CD14-positive monocyte (primary cell): ENCODE measurements at regions not wholly inside any gene's neighbourhood (a gene's known extent, or its start where the extent isn't known, plus 50 kb on each side); places are given as distances from the start of the nearest gene placed in this dataset.

Source experiments
- DNase-seq, 3 donors: peaks; one replicate each; pipeline ENCODE4 v3.0.0-alpha.2; 2011 to 2022
- H2AFZ ChIP-seq: 2 replicates; pipeline ENCODE4 v1.6.0; 2012; ENCODE audit warnings: mild to moderate bottlenecking, low read depth, low read length, inconsistent platforms; ENCODE audit not compliant: insufficient read depth, poor library complexity, severe bottlenecking
- H3K27ac ChIP-seq, 2 donors: 1 replicate in 1 of 2; 2 replicates in 1 of 2; pipeline ENCODE4 v1.5.1; 2012 to 2013; ENCODE audit warnings: low read length in 2 of 2, control low read depth in 1 of 2, inconsistent platforms in 1 of 2, low read depth in 1 of 2, mild to moderate bottlenecking in 1 of 2
- H3K27me3 ChIP-seq, 2 donors: one replicate each; pipeline versions ENCODE4 v1.6.0 to v1.6.1; 2011 to 2013; ENCODE audit warnings: low read length in 2 of 2; ENCODE audit not compliant: control insufficient read depth in 2 of 2, insufficient read depth in 2 of 2
- H3K36me3 ChIP-seq, 2 donors: replicated peaks in 1 of 2; 1 replicate in 1 of 2; 2 replicates in 1 of 2; pipeline versions ENCODE4 v1.5.1 to v1.6.1; 2012 to 2013; ENCODE audit warnings: low read length in 2 of 2, control low read depth in 1 of 2, inconsistent platforms in 1 of 2, mild to moderate bottlenecking in 1 of 2; ENCODE audit not compliant: insufficient read depth in 2 of 2, control insufficient read depth in 1 of 2
- H3K4me1 ChIP-seq, 2 donors: 1 replicate in 1 of 2; 2 replicates in 1 of 2; pipeline versions ENCODE4 v1.5.1 to v1.6.1; 2012 to 2013; ENCODE audit warnings: low read length in 2 of 2, control low read depth in 1 of 2, inconsistent platforms in 1 of 2, mild to moderate bottlenecking in 1 of 2, moderate library complexity in 1 of 2; ENCODE audit not compliant: insufficient read depth in 2 of 2, control insufficient read depth in 1 of 2
- H3K4me2 ChIP-seq: replicated peaks from 2 replicates; pipeline ENCODE3; 2012; ENCODE audit warnings: low read length, moderate library complexity, mild to moderate bottlenecking; ENCODE audit not compliant: poor library complexity, severe bottlenecking; ENCODE audit errors: extremely low read depth
- H3K4me3 ChIP-seq, 3 experiments: fragments of 200-600 bp in 1 of 3; sonication (generic) in 1 of 3; replicated peaks in 1 of 3; 1 replicate in 2 of 3; 2 replicates in 1 of 3; pipeline ENCODE4 v1.5.1; 2011 to 2013; ENCODE audit warnings: low read length in 3 of 3, mild to moderate bottlenecking in 3 of 3, control low read depth in 2 of 3, low read depth in 2 of 3, inconsistent platforms in 1 of 3, moderate library complexity in 1 of 3
- H3K79me2 ChIP-seq: 2 replicates; pipeline ENCODE4 v1.6.0; 2012; ENCODE audit warnings: mild to moderate bottlenecking, control low read depth, inconsistent platforms, low read length, moderate library complexity; ENCODE audit not compliant: insufficient read depth
- H3K9ac ChIP-seq: 2 replicates; pipeline ENCODE4 v1.6.0; 2017; ENCODE audit warnings: low read length, mild to moderate bottlenecking; ENCODE audit not compliant: insufficient read depth, poor library complexity, severe bottlenecking
- H3K9me3 ChIP-seq, 2 donors: replicated peaks in 1 of 2; 1 replicate in 1 of 2; 2 replicates in 1 of 2; pipeline versions ENCODE4 v1.5.1 to v1.6.1; 2012 to 2013; ENCODE audit warnings: low read length in 2 of 2, control low read depth in 1 of 2; ENCODE audit not compliant: control insufficient read depth in 1 of 2, insufficient read depth in 1 of 2
- H4K20me1 ChIP-seq: 2 replicates; pipeline ENCODE4 v1.6.0; 2012; ENCODE audit warnings: mild to moderate bottlenecking, low read length, control low read depth, moderate library complexity; ENCODE audit not compliant: insufficient read depth
- H3K27ac Mint-ChIP-seq, 7 donors: one replicate each; pipeline ENCODE4 v1.8.0; 2020; ENCODE audit warnings: mild to moderate bottlenecking in 7 of 7, mixed read lengths in 7 of 7, moderate library complexity in 6 of 7, inconsistent platforms in 2 of 7
- H3K27me3 Mint-ChIP-seq, 3 donors: one replicate each; pipeline ENCODE4 v1.8.0; 2021 to 2022; ENCODE audit warnings: low read depth in 3 of 3, mild to moderate bottlenecking in 3 of 3, mixed read lengths in 3 of 3, moderate library complexity in 3 of 3, inconsistent platforms in 1 of 3
- H3K36me3 Mint-ChIP-seq, 2 donors: one replicate each; pipeline ENCODE4 v1.8.0; 2020; ENCODE audit warnings: mixed read lengths in 2 of 2, inconsistent platforms in 1 of 2, mild to moderate bottlenecking in 1 of 2
- H3K4me1 Mint-ChIP-seq: one replicate; pipeline ENCODE4 v1.8.0; 2020; ENCODE audit warnings: mild to moderate bottlenecking, mixed read lengths
- H3K4me3 Mint-ChIP-seq, 2 donors: one replicate each; pipeline ENCODE4 v1.8.0; 2020; ENCODE audit warnings: mild to moderate bottlenecking in 2 of 2, mixed read lengths in 2 of 2, moderate library complexity in 1 of 2
- H3K9me3 Mint-ChIP-seq, 7 donors: one replicate each; pipeline ENCODE4 v1.8.0; 2020 to 2022; ENCODE audit warnings: mixed read lengths in 7 of 7, mild to moderate bottlenecking in 6 of 7, moderate library complexity in 6 of 7, inconsistent platforms in 2 of 7
- CTCF ChIP-seq: fragments of 200-600 bp; IDR thresholded peaks from one replicate; pipeline ENCODE4 v1.8.0; 2022; ENCODE audit warnings: antibody characterized with exemption, mild to moderate bottlenecking
- WGBS: methylation state at CpG from one replicate; pipeline ENCODE4 v1.1.5; 2013; ENCODE audit warnings: missing lambda C conversion rate; ENCODE audit not compliant: insufficient coverage; 5-methylcytosine and 5-hydroxymethylcytosine counted together
- intact Hi-C, 2 donors: fragments of 100-400 bp; cut with micrococcal nuclease; formaldehyde crosslinking; loops; one replicate each; pipeline versions ENCODE4 v1.15.0 to v1.15.1; 2023

GRCh38 chr2:128371248-128371630 lies 52.6 kb upstream of the HS6ST1 start:
- DNase-seq: no peak
- no peak overlapping the region for H3K27ac ChIP-seq
- H2AFZ ChIP-seq: no peak overlapping the region
- Mint-ChIP-seq H3K27me3 (peaks cover 1 to 3% (median 2%) of the 10 kb centered on the region in 3 donors), H3K4me3 (no peak overlapping the region), H3K9me3 (no peaks in the 10 kb centered on the region), H3K27ac (no peak overlapping the region), H3K36me3 (no peaks in the 10 kb centered on the region), H3K4me1 (no peaks in the 10 kb centered on the region)
- no peaks in the 10 kb centered on the region for H3K27me3 ChIP-seq
- no peaks in the 10 kb centered on the region for H4K20me1 ChIP-seq
- no peaks in the 10 kb centered on the region for H3K9me3 ChIP-seq
- intact Hi-C loops: no loop called here
- H3K4me2 ChIP-seq: no peak overlapping the region
- no peak for TF ChIP-seq CTCF
- H3K4me1 ChIP-seq: no peaks in the 10 kb centered on the region
- H3K36me3 ChIP-seq: no peaks in the 10 kb centered on the region
- no peak overlapping the region for H3K9ac ChIP-seq
- no peaks in the 10 kb centered on the region for H3K79me2 ChIP-seq
- H3K4me3 ChIP-seq: no peak overlapping the region
- WGBS: 100% methylated on average over 6 of the region's 8 CpGs

DNA sequence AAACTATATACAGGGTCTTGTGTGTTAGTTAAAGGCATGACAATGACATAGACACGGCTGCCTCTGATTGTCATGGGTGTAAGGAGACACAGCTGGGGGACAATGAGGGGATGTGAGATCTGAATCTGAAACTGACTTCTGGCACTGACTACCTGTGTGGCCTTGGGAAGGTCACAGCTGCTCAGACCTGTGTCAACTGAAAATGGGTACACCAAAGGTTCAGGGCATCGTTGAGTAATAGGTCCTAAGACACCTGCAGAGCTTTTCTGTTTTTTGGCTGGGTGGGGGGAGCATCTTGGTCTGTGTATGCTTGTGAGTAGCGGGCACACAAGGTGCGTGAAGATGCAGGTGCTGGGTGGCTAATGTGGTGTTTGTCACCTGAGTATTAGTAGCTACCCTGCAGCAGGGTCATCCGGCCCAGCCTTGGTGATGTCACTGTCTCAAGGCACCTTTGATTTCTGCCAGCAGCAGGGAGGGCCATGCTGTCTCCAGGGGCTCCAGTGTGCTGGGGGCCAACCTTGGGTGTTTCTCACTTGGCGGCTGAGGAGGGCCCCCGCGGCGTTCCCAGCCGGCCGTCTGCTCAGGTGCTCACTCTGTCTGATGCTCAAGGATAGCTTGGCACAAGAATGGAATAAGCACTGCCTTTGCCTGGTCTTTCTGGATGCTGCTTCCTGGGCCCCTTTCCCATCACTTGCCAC lies 53.1 kb upstream of the HS6ST1 start:
- 91% methylated on average over 11 of the region's 11 CpGs for WGBS
- Mint-ChIP-seq H3K27me3 (peaks cover 0 to 3% (median 2%) of the 10 kb centered on the region in 3 donors), H3K36me3 (no peaks in the 10 kb centered on the region), H3K4me3 (no peak overlapping the region), H3K9me3 (no peaks in the 10 kb centered on the region), H3K27ac (no peak overlapping the region), H3K4me1 (no peaks in the 10 kb centered on the region)
- no peaks in the 10 kb centered on the region for H3K4me1 ChIP-seq
- H4K20me1 ChIP-seq: no peaks in the 10 kb centered on the region
- H3K27ac ChIP-seq: no peak overlapping the region
- H3K36me3 ChIP-seq: no peaks in the 10 kb centered on the region
- H2AFZ ChIP-seq: no peak overlapping the region
- H3K4me2 ChIP-seq: no peak overlapping the region
- no peak overlapping the region for H3K9ac ChIP-seq
- DNase-seq: no peak
- no peak for TF ChIP-seq CTCF
- H3K9me3 ChIP-seq: no peaks in the 10 kb centered on the region
- intact Hi-C loops: no loop called here
- no peak overlapping the region for H3K4me3 ChIP-seq
- no peaks in the 10 kb centered on the region for H3K27me3 ChIP-seq
- no peaks in the 10 kb centered on the region for H3K79me2 ChIP-seq
